ENCODE measurements at regions not wholly inside any gene's neighbourhood (a gene's known extent, or its start where the extent isn't known, plus 50 kb on each side); places are given as distances from the start of the nearest gene placed in this dataset.
"Not testable (repeated sequence)": the region's sequence is repeated elsewhere in the genome, so short reads cannot be mapped to it uniquely, and the experiment has no call there.

- no peak for DNase-seq (ENCODE audit: low spot score)
Observed at GRCh38 chr1:163472651-163473248, 151.0 kb downstream of the NUF2 start.

GRCh38 chr1:163477276-163477830, 155.6 kb downstream of the NUF2 start:
- no peak for DNase-seq (ENCODE audit: low spot score)

GRCh38 chr1:163498391-163499330, 176.9 kb downstream of the NUF2 start:
- DNase-seq (ENCODE audit: low spot score), result not testable (repeated sequence)

GRCh38 chr1:163504331-163504978, 182.7 kb downstream of the NUF2 start:
- DNase-seq (ENCODE audit: low spot score), result no peak

- no peak for DNase-seq (ENCODE audit: low spot score)
Observed at GRCh38 chr1:163509114-163509513, 187.4 kb downstream of the NUF2 start.

- no peak for DNase-seq (ENCODE audit: low spot score)
Observed at GRCh38 chr1:163512349-163512989, 190.7 kb downstream of the NUF2 start.

- DNase-seq (ENCODE audit: low spot score), result no peak
Observed at GRCh38 chr1:163523375-163524029, 201.7 kb downstream of the NUF2 start.

- DNase-seq (ENCODE audit: low spot score), result peak; percentile 5
Observed at GRCh38 chr1:163528710-163529348, 207.1 kb downstream of the NUF2 start.

GRCh38 chr1:163531345-163531744, 209.6 kb downstream of the NUF2 start:
- DNase-seq (ENCODE audit: low spot score), result no peak

- no peak for DNase-seq (ENCODE audit: low spot score)
Observed at GRCh38 chr1:163535401-163535800, 213.6 kb downstream of the NUF2 start.

GRCh38 chr1:163535807-163536206, 214.1 kb downstream of the NUF2 start:
- DNase-seq (ENCODE audit: low spot score), result peak; percentile 4

- DNase-seq (ENCODE audit: low spot score), result no peak
Observed at GRCh38 chr1:163537809-163538208, 216.1 kb downstream of the NUF2 start.

- DNase-seq (ENCODE audit: low spot score), result no peak
Observed at GRCh38 chr1:163538667-163539066, 216.9 kb downstream of the NUF2 start.

GRCh38 chr1:163540727-163541126, 219.0 kb downstream of the NUF2 start:
- no peak for DNase-seq (ENCODE audit: low spot score)

- DNase-seq (ENCODE audit: low spot score), result no peak
Observed at GRCh38 chr1:163544441-163544840, 222.7 kb downstream of the NUF2 start.

- no peak for DNase-seq (ENCODE audit: low spot score)
Observed at GRCh38 chr1:163558162-163558561, 236.4 kb downstream of the NUF2 start.

- DNase-seq (ENCODE audit: low spot score), result peak; percentile 4
Observed at GRCh38 chr1:163561580-163562295, 240.0 kb downstream of the NUF2 start.

- DNase-seq (ENCODE audit: low spot score), result no peak
Observed at GRCh38 chr1:163562355-163562754, 240.6 kb downstream of the NUF2 start.

- DNase-seq (ENCODE audit: low spot score), result no peak
Observed at GRCh38 chr1:163565166-163565565, 243.4 kb downstream of the NUF2 start.

- DNase-seq (ENCODE audit: low spot score), result no peak
Observed at GRCh38 chr1:163570071-163570470, 248.3 kb downstream of the NUF2 start.
